ENCODE measurements at regions not wholly inside any gene's neighbourhood (a gene's known extent, or its start where the extent isn't known, plus 50 kb on each side); places are given as distances from the start of the nearest gene placed in this dataset.

- TF ChIP-seq CHD7 (IDR thresholded peaks at IDR 0.05; ENCODE audit: insufficient replicate concordance, low read length): no peak
- TF ChIP-seq GTF2F1 (IDR thresholded peaks at IDR 0.05; ENCODE audit: borderline replicate concordance, low read depth, low read length): no peak
- TF ChIP-seq CEBPB (IDR thresholded peaks at IDR 0.05; ENCODE audit: low read depth, low read length): no peak
- TF ChIP-seq FOSL1 (IDR thresholded peaks at IDR 0.05; ENCODE audit: insufficient read depth, low read depth, low read length): no peak
- no peak for TF ChIP-seq CHD2 (IDR thresholded peaks at IDR 0.05; ENCODE audit: low read length)
- no peak for TF ChIP-seq RNF2 (IDR thresholded peaks at IDR 0.05; ENCODE audit: borderline replicate concordance, low read depth, low read length, missing control alignments, poor library complexity, severe bottlenecking)
These were observed 328.7 kb downstream of the SIPA1L2 start (continued) for GRCh38 chr1:232301246-232301645.

All from H1 (cell line).